ENCODE measurements at regions not wholly inside any gene's neighbourhood (a gene's known extent, or its start where the extent isn't known, plus 50 kb on each side); places are given as distances from the start of the nearest gene placed in this dataset.

- TF ChIP-seq CTCF (conservative IDR thresholded peaks at IDR 0.05): no peak
- no peak overlapping the region for H3K27ac ChIP-seq
These were observed 521.2 kb downstream of the SLC4A3 start for GRCh38 chr2:220148471-220149248.

- H3K27ac ChIP-seq: no peak overlapping the region
- no peak for TF ChIP-seq CTCF (conservative IDR thresholded peaks at IDR 0.05)
These were observed 523.9 kb downstream of the SLC4A3 start for GRCh38 chr2:220151341-220151740.

- no peak for TF ChIP-seq CTCF (conservative IDR thresholded peaks at IDR 0.05)
- no peak overlapping the region for H3K27ac ChIP-seq
These were observed 525.0 kb downstream of the SLC4A3 start for GRCh38 chr2:220152281-220152935.

GRCh38 chr2:220153118-220153517 lies 525.7 kb downstream of the SLC4A3 start:
- no peak for TF ChIP-seq CTCF (conservative IDR thresholded peaks at IDR 0.05)
- no peak overlapping the region for H3K27ac ChIP-seq

GRCh38 chr2:220154304-220154703 lies 526.9 kb downstream of the SLC4A3 start:
- no peak overlapping the region for H3K27ac ChIP-seq
- TF ChIP-seq CTCF (conservative IDR thresholded peaks at IDR 0.05): peak; percentile 41

GRCh38 chr2:220157312-220157711 lies 529.9 kb downstream of the SLC4A3 start:
- no peak for TF ChIP-seq CTCF (conservative IDR thresholded peaks at IDR 0.05)
- H3K27ac ChIP-seq: no peak overlapping the region

- no peak overlapping the region for H3K27ac ChIP-seq
- no peak for TF ChIP-seq CTCF (conservative IDR thresholded peaks at IDR 0.05)
These were observed 532.3 kb downstream of the SLC4A3 start for GRCh38 chr2:220159738-220160137.

Data from VCaP (cell line).